GM21723 (cell line): ENCODE measurements at regions not wholly inside any gene's neighbourhood (a gene's known extent, or its start where the extent isn't known, plus 50 kb on each side); places are given as distances from the start of the nearest gene placed in this dataset.

Source experiments
- ATAC-seq: cut with Tn5 transposase; IDR thresholded peaks from one replicate; pipeline ENCODE4 v1.9.1; 2021; ENCODE audit warnings: mild to moderate bottlenecking, moderate library complexity; ENCODE audit not compliant: unreplicated experiment

GRCh38 chr2:164044622-164045021 is 308.8 kb upstream of the FIGN start:
- ATAC-seq, result no peak

GRCh38 chr2:164039270-164039669 is 303.5 kb upstream of the FIGN start:
- no peak for ATAC-seq

- ATAC-seq, result no peak
Observed at GRCh38 chr2:164032995-164033394, 297.2 kb upstream of the FIGN start.

DNA sequence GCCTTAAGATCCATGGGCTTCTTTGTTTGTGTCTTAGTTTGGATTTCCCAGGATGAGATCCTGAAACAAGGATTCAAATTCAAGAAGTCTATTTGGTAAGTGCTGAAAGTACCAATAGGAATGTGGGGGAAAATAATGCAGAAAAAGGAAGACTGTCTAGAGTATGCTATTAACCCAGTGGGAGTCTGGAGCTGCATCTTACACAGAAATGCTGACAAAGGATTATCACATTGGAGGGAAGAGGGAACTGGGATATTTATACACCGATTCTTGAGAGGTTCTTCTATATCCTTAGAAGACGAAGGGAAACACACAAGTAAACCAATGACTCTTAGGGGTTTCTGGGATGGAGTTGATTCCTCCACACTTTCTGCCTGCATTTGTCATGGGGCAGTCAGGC is 294.8 kb upstream of the FIGN start:
- no peak for ATAC-seq

- ATAC-seq, result no peak
Observed at GRCh38 chr2:164028814-164029534, 293.2 kb upstream of the FIGN start.

- no peak for ATAC-seq
Observed at GRCh38 chr2:164024396-164024795, 288.6 kb upstream of the FIGN start.

DNA sequence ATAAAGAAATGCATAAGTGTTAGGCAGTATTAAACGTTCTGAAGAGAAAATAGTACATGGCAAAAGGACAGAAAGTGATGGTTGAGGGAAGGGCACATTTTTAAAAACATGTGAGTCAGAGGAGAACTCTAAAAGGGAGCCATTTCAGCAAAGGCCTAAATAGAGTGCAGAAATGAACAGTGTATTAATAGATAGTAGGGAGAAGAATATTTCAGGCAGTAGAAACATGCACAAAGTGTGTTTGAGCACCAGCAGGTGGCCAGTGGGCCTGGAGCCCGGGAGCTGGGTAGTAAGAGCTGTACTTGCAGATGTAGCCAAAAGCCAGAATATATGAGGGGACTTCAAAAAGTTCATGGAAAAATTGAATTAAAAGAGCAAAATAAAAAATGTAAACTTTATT is 288.1 kb upstream of the FIGN start:
- no peak for ATAC-seq

DNA sequence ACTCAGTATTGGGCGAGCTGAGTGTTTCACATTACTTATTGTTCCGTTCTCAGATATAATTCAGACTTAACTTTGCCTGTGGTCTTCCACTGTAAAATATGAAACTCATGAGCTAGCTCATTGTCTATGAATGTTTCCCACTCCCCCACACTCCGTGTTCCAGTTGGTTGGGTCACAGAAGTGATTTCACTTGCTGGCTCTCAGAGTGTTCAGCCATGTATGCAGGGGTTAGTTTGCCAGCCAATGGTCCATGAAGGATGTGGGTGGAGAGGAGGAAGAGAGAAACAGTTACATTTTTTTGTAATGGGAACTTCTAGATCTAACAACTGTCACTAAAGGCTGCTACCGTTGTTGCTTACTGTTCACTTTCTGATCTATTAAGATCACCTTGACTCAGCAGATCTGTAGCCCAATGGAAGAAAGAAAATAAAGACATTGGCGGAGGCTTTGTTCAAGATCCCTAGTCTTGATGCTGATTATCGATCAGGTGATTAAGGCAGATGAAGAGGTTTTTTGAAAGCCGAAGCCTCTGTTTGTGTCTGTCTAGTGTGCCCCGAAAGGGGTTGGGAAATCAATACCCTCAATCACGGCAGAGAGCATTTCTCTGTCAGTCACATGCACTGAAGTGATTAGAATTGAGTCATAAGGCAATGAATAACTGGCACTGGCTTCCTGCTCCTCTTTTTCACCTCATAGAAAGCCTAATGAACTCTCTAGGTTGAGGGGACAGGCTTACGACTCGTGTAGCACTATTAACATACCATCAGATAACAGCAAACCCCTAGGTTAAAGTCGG is 279.7 kb upstream of the FIGN start:
- ATAC-seq, result peak; percentile 98

DNA sequence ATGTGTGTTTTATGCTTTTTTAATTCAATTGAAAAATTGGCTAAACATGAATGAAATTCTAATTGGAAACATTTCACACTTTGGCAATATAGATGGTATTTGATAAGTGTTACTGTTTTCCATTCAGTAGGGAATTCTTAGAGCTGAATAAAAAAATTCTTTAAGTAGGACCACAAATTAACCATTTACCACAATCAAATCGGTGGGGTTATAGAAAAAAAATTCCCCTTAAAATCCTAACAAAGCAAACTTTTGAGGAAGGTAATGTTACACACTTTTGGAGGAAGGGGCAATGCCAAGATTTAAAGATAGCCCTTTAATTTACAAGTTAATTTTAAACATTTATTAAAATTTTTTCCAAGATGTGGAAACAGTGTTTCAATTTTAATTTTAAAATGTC is 279.0 kb upstream of the FIGN start:
- ATAC-seq, result no peak

- ATAC-seq, result no peak
Observed at GRCh38 chr2:164014068-164014731, 278.4 kb upstream of the FIGN start.

DNA sequence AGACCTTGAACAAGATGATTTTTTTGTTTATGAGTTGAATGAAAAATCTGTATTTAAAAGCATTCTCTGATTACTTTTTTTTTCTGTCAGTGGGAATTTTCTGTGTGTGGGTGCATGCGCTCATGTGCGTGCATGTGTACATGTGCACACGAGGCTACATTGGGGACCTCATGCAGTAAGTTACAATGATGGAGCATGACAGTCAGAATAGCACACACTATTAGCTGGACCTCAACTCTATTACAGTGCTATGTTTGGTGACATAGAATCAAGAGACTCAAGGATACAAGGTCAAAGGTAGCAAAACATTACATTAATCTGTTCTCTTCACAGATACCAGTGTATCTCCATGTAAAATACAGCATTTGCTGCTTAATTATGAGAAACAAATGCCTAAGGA is 276.8 kb upstream of the FIGN start:
- no peak for ATAC-seq

GRCh38 chr2:164009756-164010337 is 274.0 kb upstream of the FIGN start:
- no peak for ATAC-seq

DNA sequence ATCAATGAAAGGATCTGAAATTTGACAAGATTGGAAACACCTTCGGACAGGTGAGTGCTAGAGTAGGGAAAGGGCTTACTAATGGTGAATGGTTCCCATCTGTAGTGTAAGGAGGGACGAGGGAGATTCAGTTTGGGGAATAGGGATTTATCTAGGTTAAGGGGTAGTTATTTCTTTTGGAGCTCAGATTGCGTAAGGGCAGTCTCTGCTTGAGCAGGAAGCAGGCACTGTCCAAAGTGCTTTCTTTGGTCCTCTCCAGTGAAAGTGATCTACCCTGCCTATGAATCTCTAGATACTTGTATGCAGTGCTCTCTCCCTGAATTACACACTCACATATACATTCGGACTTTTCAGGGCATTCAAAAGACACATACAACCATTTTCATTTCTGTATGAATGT is 272.9 kb upstream of the FIGN start:
- no peak for ATAC-seq

DNA sequence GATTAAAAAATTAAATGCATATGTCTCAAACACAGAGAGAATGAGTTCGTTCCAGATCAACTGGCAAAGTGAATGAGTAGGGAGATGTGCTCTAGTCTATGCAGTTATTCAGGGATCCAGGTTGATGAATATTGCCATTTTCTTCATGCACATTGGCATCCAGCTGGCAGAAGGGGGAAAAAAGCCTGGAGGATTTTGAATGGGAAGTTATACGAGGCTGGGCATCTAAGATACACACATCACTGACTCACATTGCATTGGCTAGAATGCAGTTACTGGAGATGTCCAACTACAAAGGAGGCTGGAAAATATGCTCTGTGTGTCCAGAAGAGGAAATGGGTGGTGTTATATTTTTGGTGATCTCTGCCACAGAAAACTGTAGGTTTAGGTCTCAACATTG is 270.9 kb upstream of the FIGN start:
- no peak for ATAC-seq

GRCh38 chr2:164000176-164000575 is 264.4 kb upstream of the FIGN start:
- no peak for ATAC-seq

GRCh38 chr2:163997466-163997865 is 261.7 kb upstream of the FIGN start:
- no peak for ATAC-seq

DNA sequence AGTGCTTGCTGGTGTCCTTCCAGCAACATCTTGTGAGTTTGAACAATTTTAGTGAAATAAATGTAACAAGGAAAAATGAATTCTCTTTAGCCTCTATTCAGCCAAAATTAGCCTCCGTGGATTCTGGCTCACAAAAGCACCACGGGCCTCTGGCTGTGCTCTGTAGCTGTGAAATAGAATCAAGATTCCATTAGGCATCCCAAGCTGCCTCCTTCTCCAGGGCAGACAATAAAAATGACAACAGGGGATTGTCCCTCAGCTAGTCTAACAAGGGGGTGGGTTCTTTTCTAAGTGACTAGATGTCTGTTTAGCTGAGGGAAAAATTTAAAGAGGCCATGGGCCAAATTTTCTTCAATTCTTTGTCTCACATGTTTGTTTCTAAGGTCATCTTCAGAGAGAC is 254.7 kb upstream of the FIGN start:
- no peak for ATAC-seq

DNA sequence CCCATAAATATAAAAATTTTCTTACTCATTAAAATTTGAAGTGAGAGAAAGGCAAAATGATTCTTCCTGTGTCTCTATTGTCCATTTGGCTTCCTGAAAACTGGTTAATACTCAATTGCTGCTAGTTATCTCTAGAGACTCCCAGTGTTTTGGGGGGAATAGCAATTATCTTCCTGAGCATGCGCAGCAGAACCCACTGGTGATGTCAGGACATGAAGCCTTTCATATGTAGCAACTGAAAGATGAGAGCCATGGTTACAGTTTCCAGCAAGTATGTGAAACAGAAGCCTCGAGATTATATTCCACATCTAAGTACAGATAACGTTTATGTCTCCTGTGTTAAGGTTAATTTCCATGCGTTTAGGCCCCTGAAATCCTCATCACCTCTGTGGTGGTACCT is 254.3 kb upstream of the FIGN start:
- no peak for ATAC-seq

DNA sequence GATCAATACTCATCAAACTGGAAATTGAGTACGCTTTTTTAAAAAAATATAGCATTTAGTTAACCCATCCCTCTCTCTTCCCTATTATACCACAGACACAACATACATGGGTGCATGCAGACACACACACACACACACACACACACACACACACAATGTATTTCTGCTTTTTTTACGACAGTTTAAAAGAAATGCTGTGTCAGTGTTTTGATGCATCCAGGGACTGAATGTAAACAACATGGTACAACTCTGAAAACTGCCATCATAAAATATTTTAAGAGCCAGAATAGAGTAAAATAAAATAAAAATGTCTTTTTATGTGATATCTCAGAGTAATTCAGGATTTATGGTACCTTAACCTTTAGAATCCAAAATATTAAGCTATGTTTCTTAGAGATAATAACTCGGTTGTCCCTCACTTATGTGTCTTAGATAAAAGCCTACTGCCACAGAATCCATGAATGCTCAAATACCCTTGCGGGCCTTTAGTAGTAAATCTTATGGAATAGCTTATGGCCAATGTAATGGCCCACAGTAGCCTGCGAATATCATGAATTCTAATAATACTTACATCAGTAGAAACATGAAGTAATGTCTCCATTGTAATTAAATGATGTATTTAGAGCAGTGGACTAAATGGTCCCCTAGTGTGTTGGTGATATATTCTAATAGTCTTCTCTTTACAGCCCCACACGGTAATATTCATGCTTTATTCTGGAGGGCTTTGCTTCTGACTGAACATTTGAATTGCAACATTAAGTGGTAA is 251.6 kb upstream of the FIGN start:
- no peak for ATAC-seq

DNA sequence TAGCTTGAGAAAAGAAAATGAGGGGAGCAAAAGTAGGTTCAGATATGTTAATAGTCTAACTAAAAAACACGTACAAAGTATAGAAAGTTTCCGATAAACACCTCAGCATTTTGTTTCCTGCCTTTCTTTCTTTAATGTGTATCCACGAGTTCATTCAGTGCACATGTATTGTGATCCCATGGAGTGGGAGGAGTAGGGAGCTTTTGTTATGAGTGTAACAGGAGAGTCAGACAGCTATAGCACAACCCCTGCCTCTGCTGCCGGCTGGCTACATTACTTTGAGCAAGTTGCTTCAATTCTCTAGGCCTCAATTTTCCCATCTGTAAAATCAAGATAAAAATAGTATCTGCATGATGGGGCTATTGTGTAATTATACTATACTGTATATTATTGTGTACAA is 249.2 kb upstream of the FIGN start:
- ATAC-seq, result no peak

DNA sequence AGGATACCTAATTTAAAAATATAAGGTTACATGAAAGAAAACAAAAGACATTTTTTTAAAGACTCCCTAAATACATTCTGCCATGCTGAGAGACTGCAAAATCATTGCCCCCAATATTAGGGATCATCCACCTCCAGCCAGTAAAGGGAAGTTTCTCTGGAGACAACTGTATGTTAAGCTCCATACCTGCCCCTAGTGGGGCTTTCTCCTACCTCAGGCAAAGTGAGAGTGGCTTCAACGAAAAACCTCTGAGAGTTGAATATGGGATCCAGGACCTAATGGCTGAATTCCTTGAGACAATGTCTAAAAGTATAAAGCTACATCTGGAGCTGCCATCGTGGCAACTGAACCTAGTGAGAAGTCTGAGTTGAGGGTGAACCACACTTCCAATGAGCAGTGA is 248.1 kb upstream of the FIGN start:
- ATAC-seq, result no peak
